Prostate gland (tissue), 2 donors: ENCODE measurements at regions not wholly inside any gene's neighbourhood (a gene's known extent, or its start where the extent isn't known, plus 50 kb on each side); places are given as distances from the start of the nearest gene placed in this dataset.

Source experiments
- CTCF ChIP-seq, 4 experiments: fragments of 200-600 bp in 2 of 4; fragments of 450-650 bp in 2 of 4; sonication (generic) in 2 of 4; IDR thresholded peaks; 1 replicate in 3 of 4; 2 replicates in 1 of 4; pipeline ENCODE4 v1.5.1; 2016 to 2019; ENCODE audit warnings: antibody characterized with exemption in 4 of 4, mild to moderate bottlenecking in 2 of 4, moderate library complexity in 2 of 4
- POLR2A ChIP-seq: fragments of 450-650 bp; IDR thresholded peaks from one replicate; pipeline ENCODE4 v1.6.1; 2016; ENCODE audit warnings: antibody characterized with exemption, mild to moderate bottlenecking
- POLR2AphosphoS5 ChIP-seq: sonication (generic); formaldehyde crosslinking; IDR thresholded peaks from one replicate; pipeline ENCODE4 v1.6.1; 2017; ENCODE audit warnings: antibody characterized with exemption

- TF ChIP-seq CTCF (IDR thresholded peaks at IDR 0.05) = no peak
- TF ChIP-seq POLR2A = no peak
- no peak for TF ChIP-seq POLR2AphosphoS5
Measured at GRCh38 chr2:122329278-122329677, 573.8 kb downstream of the TSN start.
